CD4-positive, alpha-beta T cell treated with Interleukin-6 at 100 ng/mL for 8 hours (primary cell): ENCODE measurements at regions not wholly inside any gene's neighbourhood (a gene's known extent, or its start where the extent isn't known, plus 50 kb on each side); places are given as distances from the start of the nearest gene placed in this dataset.
"Not testable (repeated sequence)": the region's sequence is repeated elsewhere in the genome, so short reads cannot be mapped to it uniquely, and the experiment has no call there.

Experiments
- DNase-seq: peaks from one replicate; pipeline ENCODE4 v3.0.0-alpha.2; 2020; ENCODE audit warnings: mixed read lengths, low spot score

DNA sequence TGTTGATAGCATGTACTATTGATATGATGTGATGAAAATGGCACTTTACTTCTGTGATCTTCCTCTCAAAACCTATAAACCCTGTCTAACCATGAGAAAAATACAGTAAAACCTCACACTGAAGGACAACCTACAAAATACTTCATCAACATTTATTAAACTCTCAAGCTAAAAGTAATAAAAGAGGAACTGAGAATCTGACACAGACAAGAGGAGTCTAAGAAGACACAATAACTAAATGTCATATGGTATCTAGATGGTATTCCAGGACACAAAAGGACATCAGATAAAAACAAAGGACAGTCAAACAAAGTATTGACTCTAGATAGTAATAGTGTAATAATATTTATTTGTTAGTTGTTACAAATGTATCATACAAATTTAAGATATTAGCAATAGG, 655.3 kb downstream of the SH3BGRL start:
- DNase-seq = no peak

DNA sequence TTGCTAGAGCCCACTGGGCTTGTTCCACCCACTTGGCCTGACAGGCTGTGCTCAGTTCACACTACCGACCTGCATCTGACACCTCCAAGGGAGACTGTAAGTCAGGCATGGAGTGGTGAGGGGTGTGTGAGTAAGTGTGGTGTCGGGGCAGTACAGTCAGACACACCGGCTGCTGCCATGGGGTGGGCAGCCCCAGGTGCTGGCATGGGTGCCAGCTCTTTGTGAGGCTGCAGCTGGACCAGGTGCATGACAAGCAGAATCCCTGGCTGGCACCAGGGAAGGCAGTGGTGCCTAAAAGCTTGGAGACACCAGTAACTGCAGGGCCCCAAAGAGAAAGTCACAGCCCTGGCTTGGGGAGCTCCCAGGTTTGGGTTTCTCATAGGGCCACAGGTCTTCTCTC, 665.0 kb downstream of the SH3BGRL start:
- DNase-seq = no peak

DNA sequence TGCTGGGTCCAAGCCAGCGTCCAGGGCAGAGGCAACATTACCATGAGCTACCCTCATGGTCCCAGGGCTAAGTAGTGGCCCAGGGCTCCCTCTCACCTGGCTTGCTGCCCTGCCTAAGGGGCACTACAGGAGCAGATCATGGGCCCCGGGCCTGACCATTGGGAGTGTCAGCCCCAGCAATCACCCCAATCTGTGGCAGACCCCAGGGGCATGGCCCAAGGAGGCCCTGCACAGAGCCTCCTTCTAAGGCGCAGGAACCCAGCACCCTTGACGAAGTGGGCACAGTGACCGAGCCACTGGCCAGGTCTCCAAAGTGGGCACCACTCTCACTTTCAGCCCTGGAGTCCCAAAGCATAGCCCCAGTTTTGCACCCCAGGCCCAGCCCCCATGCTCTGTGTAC, 667.1 kb downstream of the SH3BGRL start:
- no peak for DNase-seq

DNA sequence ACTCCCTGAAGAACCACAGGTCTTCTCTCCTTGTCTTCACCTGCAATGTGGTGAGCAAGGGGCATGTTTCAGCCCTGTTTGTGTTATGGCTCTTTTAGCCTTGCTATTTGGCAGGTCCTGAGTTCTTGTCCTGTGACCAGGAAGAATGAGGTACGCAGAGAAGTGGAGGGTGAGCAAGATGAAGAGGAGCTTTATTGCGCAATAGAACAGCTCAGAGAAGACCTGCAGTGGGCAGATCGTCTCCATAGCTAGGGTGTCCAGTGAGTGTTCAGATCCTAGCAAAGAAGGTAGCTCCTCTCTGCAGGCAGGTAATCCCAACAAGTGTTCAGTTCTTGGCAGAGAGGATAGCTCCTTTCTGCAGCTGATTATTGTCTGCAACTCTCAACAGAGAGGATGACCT, 672.9 kb downstream of the SH3BGRL start:
- no peak for DNase-seq

DNA sequence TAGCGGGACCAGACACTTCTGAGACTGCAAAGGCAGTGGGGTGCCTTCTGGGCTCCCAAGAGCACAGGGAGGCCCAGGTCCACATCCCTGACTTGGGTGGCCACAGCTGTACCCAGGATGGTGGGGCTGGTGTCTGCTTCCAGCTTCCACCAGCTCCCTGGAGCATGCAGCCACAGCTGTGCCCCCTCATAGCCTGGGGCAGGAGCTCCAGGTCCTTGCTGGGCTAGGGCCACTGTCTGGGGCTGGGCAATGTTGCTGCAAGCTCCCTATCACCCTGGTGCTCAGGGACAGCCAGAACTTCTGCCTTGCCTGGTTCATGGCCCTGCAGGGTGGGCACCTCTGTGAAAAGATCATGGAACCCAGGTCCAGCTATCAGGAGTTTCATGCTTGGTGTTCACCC, 673.9 kb downstream of the SH3BGRL start:
- no peak for DNase-seq

DNA sequence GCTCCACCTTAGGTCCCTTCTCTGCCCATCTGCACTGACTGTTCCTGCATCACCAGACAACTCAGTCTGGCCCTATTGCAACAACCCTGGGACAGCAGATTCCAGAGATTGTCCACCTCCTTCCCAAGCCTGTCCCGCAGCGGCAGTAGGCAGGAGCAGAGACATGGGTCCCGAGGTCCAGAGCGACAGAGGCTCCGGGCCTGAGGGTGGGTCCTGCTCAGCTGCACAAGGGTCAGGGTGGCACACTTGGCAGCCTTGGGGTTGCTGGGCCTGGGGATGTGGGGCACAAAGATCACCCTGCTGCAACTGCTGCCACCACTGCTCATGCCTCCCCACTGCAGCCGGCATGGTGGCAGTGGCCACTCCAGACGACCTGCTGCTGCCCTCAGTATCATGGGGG, 674.5 kb downstream of the SH3BGRL start:
- no peak for DNase-seq

DNA sequence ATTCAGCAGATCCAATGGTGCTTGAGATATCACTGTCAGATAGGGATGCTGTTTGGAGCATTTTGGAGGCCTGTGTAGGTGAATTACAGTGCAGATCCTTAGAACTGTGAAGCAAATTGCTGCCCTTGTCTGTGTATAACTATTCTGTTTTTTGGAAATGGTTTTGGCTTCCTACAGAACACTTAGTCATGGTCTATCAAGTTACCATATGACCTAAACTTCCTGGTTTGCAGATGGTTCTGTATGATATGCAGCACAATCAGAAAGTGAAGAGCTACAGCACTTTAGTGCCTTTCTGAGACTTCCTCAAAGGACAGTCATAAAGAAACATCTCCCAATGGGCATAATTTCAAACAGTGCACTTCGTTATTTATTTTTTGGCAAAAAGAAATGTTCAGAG, 688.6 kb downstream of the SH3BGRL start:
- no peak for DNase-seq

DNA sequence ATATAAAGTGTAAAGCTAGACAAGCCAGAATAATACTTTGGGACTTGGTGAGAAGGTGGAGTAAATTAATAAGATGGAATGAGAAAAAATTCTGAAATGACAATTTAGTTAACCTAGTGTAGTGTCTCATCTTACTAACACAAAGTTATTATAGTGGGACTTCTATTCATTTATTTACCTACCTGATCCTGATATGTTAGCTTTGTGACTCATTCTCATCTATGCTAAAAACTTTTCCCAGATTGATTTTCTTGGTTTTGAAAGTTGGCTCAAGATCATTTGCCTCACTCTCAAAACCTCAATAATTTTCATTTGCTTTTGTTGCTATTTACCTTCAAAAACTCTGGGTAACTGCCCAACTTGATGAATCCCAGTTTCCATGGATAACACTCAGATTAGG, 698.6 kb downstream of the SH3BGRL start:
- DNase-seq = no peak

DNA sequence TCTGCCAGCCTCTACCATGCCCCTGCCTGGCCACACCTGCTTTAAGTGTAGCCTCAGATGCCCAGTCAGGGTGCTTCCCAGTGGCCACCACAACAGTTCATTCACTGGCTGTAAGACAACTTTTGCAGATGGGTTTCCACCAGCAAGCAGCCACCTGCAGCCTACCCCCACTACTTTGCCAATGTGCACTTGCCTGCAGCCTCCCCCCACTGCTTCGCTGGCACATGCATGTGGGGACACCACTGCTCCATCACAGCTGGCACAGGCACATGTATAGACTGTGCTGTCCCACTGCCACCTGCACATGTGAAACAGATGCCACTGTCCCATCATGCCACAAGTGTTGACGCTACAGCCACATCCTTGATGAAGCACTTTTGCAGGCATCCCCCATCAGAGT, 723.9 kb downstream of the SH3BGRL start:
- DNase-seq = no peak

DNA sequence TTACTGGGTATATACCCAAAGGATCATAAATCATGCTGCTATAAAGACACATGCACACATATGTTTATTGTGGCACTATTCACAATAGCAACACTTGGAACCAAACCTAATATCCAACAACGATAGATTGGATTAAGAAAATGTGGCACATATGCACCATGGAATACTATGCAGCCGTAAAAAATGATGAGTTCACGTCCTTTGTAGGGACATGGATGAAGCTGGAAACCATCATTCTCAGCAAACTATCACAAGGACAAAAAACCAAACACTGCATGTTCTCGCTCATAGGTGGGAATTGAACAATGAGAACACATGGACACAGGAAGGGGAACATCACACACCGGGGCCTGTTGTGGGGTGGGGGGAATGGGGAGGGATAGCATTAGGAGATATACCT, 744.0 kb downstream of the SH3BGRL start:
- not testable (repeated sequence) for DNase-seq

DNA sequence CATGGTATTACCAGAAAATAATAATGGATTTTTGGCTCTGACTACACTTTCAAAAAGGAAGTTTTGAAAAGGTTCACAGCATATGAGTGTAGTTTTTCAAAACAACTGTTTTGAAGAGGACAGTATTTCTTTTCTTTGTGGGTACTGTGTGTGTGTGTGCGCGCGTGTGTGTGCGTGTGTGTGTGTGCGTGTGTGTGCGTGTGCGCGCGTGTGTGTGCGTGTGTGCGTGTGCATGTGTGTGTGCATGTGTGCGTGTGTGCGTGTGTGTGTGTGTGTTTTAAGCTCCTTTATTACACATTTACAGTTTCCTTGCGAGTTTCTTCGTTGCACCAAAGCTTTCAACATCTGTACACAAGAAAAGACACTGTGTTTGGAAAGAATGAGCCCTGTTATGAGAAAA, 755.4 kb downstream of the SH3BGRL start:
- DNase-seq = no peak

DNA sequence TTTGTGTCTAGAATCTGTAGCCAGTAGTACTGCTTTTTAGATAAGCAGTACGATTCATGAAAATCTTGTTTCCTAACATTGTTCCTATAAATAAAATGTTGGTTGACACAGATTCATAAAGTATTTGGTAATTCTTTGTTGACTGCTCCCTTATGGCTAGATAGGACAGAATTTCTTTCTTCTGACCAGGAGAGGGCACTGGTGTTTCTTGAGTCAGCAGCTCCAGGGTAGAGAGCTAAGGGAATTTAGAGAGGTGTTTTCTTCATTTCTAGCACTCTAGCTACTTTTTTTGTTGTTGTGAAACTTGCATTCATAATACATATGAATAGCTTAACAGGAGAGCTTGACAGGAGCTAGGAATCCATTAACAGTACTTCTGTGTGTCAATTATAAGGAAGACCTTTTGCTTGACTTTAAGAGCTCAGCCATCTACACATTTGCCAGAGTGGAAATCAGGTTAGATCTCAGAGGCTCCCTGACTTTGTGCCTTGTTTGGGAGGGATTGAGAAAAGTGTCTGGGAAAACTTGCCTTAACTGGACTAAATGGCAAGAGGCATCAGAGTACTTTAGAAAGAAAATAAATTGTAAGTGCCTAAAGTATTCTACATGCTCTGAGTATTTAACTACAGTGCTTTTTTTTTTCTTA, 756.1 kb downstream of the SH3BGRL start:
- peak; percentile 1 for DNase-seq

DNA sequence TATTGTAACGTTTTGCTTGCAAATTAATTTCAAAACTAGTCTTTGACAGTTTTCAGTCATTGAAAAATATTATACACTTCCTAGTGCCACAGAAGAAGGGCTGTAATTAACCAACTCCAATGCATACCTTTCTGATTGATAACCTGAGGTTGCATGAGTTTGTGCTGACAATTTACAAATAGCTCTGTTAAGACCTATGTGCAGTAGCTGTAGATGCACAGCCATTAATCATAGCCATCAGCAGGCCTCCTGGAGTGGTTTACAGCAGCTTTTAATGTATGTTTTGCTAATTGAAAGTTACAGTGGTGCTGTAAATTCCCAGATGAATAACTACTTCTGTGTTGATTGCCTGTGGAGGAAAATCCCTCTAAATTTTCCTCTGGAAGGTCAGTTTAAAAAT, 758.1 kb downstream of the SH3BGRL start:
- no peak for DNase-seq

DNA sequence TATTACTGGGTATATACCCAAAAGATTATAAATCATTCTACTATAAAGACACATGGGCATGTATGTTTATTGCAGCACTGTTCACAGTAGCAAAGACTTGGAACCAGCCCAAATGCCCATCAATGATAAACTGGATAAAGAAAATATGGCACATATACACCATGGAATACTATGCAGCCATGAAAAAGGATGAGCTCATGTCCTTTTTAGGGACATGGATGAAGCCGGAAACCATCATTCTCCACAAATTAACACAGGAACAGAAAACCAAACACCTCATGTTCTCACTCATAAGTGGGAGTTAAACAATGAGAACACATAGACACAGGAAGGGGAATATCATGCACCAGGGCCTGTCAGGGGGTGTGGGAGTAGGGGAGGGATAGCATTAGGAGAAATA, 772.5 kb downstream of the SH3BGRL start:
- not testable (repeated sequence) for DNase-seq

DNA sequence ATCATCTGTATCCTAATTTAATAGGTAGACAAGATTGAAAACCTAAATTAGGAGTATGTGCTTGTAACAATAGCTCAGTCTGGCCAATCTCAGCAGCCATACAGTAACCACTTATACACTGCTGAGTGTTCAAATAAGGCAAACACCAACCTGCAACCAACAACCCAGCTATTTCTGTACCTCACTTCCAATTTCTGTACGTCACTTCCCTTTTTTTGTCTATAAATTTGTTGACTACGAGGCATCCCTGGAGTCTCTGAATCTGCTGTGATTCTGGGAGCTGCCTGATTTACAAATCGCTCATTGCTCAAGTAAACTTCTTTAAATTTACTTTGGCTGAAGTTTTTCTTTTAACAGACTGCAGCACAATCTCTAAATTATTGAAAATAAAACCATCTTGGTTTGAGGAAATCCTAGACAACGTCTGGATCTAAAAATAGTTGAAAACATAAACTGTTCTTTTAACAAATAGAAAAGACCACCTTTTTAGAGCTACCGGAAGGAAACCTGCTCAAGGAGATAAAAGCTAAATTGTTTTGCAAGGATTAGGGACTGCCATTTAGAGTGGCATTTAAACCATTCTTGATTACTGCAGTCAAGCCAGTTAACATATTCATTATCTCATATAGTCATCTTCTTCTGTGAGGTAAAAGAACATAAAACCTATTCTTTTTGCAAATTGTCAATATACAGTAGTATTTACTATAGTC, 778.1 kb downstream of the SH3BGRL start:
- no peak for DNase-seq

DNA sequence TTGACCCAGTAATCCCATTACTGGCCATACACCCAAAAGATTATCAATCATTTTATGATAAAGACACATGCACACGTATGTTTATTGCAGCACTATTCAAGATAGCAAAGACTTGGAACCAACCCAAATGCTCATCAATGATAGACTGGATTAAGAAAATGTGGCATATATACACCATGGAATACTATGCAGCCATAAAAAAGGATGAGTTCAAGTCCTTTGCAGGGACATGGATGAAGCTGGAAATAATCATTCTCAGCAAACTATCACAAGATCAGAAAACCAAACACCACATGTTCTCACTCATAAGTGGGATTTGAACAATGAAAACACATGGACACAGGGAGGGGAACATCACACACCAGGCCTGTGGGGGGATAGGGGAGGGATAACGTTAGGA, 785.3 kb downstream of the SH3BGRL start:
- DNase-seq = not testable (repeated sequence)

DNA sequence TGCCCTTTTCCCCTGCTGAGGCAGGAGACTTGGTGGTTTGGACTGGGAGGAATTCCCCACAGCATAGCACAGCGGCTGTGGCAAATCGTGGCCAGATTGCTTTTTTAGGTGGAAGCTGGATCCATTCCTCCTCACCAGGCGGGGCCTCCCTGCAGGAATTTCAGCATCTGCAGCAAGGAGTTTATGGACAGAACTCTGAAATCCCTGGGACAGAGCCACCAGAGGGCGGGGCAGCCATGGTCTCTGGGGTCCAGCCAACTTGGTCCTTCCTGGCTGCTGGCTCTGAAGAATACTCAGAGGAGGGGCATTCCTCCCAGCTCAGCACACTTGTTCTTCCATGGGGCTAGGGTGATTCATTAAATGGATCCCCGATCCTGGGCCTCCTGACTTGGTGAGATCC, 794.3 kb downstream of the SH3BGRL start:
- no peak for DNase-seq

DNA sequence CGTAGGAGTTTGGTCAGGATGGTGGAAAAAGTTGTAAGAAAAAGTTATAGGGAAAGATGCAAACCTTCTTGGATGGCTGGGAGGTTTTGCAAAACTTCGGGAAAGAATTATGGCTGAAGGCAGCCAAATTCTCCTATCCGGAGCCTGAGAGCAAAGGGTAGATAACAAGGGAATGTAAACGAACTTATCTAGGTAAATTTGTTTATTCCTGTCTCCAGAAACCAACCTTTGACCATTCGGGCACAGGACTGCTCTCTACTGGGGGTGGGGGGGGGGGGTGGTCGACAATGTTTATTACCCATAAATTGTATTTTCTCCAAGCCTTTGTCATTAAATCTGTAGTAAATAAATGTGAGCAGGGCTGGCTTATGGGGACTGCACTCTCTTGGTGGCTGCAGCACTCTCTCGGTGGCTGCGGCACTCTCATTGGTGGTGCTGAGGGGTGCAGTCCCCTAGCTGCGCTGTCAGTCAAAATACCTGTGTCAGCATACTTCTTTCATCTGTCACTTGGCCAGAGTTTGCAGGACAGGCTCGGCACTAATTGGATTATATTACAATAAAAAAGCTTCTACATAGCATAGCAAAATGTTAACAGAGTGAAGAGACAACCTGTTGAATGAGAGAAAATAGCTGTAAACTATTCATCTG, 827.8 kb downstream of the SH3BGRL start:
- DNase-seq = no peak

DNA sequence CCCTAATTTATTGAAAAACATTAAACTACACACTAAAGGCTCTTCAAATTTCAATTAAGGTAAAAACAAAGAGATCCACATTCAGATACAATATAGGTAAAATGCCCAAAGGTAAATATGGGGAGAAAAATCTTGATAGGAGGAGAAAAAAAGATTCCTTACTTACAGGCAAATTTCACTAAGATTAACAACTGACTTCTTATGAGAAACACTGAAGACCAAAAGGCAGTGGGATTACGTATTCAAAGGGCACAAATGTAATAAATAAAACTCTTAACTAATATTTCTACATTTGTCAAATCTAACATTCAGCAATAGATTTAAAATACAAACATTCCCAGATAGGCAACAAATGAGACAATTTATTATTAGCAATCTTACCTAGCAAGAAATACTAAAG, 829.3 kb downstream of the SH3BGRL start:
- no peak for DNase-seq

DNA sequence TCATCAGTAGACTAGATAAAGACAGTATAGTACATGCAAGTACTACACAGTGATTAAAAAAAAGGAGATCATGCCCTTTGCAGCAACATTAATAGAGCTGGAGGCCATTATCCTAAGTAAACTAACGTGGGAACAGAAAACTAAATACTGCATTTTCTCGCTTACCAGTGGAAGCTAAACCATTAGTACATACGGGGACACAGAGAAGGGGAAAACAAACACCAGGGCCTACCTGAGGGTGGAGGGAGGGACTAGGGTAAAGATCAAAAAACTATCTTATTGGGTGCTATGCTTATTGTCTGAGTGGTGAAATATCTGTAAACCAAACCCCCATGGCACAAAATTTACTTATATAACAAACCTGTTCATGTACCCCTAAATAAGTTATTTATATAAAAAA, 836.9 kb downstream of the SH3BGRL start:
- DNase-seq = no peak

DNA sequence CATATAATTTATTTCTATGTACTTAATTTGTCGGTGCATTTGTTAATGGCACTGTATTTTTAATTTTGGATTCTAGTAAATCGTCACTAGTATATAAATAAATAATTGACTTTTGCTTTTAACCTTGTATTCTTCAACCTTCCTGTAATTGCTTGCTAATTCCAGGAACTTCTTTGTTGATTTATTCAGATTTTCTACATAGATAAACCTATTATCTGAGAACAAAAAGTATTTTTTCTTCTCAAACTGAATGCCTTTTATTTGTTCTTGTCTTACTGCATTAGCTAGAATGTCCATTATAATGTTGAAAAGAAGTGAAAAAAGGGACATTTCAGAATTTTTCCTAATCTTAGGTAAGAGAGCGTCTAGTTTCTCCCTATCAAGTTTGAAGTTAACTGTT, 839.1 kb downstream of the SH3BGRL start:
- no peak for DNase-seq

DNA sequence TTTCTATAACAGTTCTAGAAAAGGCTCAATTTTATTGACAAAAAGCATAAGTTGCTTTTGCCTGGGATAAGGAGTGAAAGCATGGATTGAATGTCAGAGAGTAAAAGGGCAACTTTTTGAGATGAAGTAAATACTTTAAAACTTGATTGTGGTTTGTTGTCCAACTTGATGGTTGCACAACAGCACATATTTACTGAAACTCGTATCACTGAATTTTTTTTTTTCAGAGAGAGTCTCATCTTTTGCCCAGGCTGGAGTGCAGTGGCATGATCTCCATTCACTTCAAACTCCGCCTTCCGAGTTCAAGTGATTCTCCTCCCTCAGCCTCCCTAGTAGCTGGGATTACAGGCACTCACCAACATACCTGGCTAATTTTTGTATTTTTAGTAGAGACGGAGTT, 856.8 kb downstream of the SH3BGRL start:
- DNase-seq = no peak

DNA sequence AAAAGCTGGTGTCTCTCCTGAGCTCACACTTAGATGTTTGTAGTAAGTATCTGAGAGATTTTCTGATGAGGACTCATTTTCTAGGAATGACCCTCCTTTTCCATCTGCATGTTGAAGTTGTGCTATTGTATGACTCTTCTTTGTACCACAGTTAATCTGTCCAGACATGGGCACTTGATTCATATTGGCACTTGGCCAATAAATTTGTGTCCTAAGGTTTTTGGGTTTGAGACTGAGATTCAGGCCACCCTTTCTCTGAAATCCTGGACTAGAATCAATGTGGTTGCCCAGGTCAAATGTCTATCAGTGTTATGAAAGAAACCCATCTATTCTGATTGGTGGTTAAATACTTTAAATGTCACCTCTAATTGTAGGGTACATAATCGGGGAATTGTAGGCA, 869.0 kb downstream of the SH3BGRL start:
- no peak for DNase-seq

DNA sequence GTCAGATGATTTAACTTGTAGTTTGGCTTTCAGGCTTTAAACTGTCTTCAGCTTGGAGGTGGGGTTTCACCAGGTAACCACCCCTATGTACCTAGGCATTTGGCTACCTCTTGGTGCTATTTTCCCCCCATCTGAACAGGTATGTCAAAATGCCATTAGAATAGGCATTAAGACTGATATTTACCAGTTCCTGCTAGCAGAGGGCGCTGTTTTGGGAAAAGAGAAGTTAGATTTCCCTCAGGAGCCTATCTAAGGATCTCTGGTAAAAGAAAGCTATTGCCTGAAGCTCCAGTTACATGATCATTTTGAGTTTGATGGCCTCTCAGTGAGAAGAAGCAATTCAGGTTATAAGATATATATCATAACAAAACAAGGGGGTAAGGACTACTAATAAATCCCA, 879.1 kb downstream of the SH3BGRL start:
- DNase-seq = no peak
